ENCODE measurements at regions not wholly inside any gene's neighbourhood (a gene's known extent, or its start where the extent isn't known, plus 50 kb on each side); places are given as distances from the start of the nearest gene placed in this dataset.
"Not testable (repeated sequence)": the region's sequence is repeated elsewhere in the genome, so short reads cannot be mapped to it uniquely, and the experiment has no call there.

GRCh38 chr2:234861841-234862735 lies 89.7 kb upstream of the SH3BP4 start:
- DNase-seq (ENCODE audit: low read depth), result no peak

- DNase-seq (ENCODE audit: low read depth), result not testable (repeated sequence)
These were observed 92.4 kb upstream of the SH3BP4 start for GRCh38 chr2:234859330-234859872.

GRCh38 chr2:234858790-234859329 lies 93.0 kb upstream of the SH3BP4 start:
- DNase-seq (ENCODE audit: low read depth), result no peak

GRCh38 chr2:234858145-234858544 lies 93.7 kb upstream of the SH3BP4 start:
- DNase-seq (ENCODE audit: low read depth), result no peak

GRCh38 chr2:234853729-234854128 lies 98.1 kb upstream of the SH3BP4 start:
- no peak for DNase-seq (ENCODE audit: low read depth)

GRCh38 chr2:234852941-234853340 lies 98.9 kb upstream of the SH3BP4 start:
- DNase-seq (ENCODE audit: low read depth), result no peak

- DNase-seq (ENCODE audit: low read depth), result no peak
These were observed 99.8 kb upstream of the SH3BP4 start for GRCh38 chr2:234852035-234852434.

- DNase-seq (ENCODE audit: low read depth), result no peak
These were observed 100.4 kb upstream of the SH3BP4 start for GRCh38 chr2:234851451-234851850.

- DNase-seq (ENCODE audit: low read depth), result no peak
These were observed 101.0 kb upstream of the SH3BP4 start for GRCh38 chr2:234850818-234851217.

- DNase-seq (ENCODE audit: low read depth), result no peak
These were observed 102.1 kb upstream of the SH3BP4 start for GRCh38 chr2:234849678-234850077.

DNA sequence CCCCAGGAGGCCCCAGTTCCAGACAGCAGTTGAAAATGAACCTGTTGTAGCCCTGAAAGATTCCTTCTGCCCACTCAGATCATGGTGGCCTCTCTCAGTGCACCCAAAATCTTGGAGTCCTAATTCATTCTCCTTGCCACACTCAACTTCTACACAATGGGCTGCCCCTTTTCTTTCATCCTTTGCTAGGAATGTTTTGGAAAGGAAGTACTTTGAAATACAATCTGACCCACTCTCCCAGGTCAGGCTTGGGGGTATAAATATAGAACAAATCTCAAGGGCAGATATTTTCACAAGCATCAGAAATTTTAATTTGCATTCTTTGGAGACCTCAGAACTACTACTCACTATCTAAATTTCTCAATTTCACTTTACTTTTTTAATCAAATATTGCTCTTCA lies 103.2 kb upstream of the SH3BP4 start:
- DNase-seq (ENCODE audit: low read depth), result no peak

DNA sequence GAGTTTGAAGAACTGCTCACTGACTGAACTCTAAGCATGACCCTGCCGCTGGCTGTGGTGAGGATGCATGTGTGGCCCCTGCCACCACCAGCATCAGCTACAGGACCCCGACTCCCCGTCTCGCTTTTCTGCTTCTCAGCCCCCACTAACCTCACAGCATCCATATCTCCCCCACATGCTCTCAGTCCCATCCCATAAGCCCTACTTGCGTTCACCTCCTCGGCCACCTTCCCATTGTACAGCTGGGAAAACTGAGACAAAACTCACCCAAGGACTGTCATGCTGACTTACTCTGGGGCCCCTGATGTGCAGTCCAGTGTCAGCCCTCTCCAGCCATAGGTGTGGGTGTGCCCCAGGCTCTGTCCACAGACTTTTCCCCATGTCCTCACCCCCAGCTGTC lies 104.2 kb upstream of the SH3BP4 start:
- no peak for DNase-seq (ENCODE audit: low read depth)

DNA sequence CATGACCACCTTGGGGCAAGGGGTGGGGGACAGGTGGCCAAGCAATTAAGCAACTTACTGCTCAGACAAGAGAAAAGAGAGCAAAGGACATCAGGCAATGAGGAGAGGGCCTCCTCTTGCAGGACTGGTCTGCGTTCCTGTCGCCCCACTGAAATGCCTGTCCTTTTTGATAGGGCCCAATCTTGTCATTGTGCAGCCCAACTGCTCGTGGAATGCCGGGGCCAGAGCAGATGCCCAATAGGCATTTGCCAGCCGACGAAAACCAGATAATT lies 104.5 kb upstream of the SH3BP4 start:
- DNase-seq (ENCODE audit: low read depth), result no peak

GRCh38 chr2:234846599-234847363 lies 105.0 kb upstream of the SH3BP4 start:
- DNase-seq (ENCODE audit: low read depth), result no peak

DNA sequence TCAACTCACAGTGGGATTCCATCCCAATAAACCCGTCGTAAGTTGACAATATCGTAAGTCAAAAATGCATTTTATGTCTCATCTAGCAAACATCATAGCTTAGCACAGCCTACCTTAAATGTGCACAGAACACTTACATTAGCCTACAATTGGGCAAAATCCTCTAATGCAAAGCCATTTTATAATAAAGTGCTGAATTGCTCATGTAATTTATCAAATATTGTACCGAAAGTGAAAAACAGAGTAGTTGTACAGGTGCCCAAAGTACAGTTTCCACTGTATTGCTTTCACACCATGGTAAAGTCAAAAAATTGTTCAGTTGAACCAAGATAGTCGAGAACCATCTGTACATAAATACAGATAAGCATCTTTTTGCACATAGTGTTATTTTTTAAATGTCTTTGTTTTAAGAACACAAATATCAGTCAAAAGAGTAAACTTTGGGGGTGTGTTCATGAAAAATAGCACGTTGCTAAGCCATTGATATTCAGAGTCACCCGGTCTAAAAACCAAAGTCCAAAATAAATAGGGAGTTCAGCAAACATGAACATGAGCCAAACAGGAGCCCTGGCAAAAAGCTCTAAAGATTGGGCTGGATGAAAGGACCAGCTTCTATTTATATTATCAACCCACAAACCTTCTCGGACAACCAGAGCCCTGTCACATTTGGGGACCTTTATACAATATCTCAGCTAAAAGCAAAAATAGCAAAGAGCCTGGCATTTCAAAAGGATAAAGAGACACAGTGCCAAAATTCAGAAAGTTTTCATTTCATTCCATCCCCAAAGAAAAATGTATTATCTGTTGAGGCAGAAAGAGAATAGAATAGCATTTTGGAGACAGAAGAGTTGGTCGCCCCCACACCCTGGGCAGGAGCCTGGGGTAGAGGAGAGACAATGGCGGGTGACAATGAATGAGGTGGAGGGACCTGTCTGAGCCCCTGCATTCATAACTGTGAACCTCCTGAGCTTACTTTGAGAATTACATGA lies 105.9 kb upstream of the SH3BP4 start:
- DNase-seq (ENCODE audit: low read depth), result no peak

DNA sequence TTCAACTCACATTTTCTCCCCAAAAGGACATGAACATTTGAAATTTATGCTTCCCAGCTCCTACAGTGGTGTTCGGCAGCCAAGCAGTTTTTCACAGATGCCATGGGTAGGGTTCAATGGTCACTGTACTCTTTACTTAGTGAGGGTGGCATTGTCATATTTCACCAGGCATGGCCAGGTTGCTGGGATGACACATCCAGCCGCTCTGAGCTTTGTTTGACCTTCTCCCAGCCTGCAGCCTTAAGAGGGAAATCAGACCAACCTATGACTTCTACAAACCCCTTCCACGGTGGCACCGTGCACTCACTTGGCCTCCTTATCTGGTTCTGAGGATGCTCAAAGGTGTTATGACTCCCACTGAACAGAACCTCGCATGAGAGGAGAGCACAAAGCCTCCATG lies 108.4 kb upstream of the SH3BP4 start:
- no peak for DNase-seq (ENCODE audit: low read depth)

DNA sequence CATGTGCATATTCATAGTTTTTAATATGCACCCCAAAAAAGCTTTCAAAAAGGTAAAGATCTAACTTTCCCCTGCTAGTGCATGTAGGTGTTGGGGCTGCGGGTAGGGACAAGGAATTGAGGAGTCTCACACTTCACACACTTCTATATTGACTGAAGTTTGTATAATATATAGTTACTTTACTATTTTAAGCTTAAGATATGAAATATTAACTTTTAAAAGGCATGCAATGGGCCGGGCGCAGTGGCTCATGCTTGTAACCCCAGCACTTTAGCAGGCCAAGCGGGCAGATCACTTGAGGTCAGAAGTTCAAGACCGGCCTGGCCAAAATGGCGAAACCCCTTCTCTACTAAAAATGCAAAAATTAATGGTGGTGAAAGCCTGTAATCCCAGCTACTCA lies 109.1 kb upstream of the SH3BP4 start:
- DNase-seq (ENCODE audit: low read depth), result no peak

DNA sequence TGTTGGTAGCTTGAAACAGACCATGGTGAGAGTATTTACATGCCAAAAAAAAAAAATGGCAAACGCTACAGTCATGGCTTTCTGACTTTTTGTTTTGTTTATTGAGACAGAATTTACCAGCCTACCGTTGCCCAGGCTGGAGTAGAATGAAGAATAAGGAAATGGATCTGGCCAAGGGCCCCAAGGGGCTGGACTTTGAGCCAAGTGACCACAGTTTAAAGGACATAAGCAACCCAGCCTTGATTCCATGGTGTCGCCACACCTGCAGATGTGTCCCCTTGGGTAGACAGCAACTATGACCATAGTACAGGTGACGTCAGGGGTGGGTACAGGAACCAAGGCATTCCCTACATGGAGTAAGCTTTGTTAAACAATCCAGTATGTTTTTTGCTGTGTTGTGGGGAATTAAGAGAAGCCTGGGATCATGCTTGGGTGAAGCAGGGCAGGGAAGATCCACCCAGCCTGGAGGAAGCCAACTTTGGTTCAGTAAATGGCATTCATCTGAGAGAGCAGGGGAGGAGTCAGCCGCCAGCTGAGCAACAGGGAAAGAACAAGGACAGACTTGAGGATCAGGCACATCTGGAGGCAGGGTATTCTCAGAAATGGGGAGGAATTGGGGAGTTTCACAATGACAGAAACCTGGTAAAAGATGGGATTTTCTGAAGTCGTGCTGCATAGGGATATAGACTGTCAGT lies 110.3 kb upstream of the SH3BP4 start:
- no peak for DNase-seq (ENCODE audit: low read depth)

- DNase-seq (ENCODE audit: low read depth), result no peak
These were observed 111.5 kb upstream of the SH3BP4 start for GRCh38 chr2:234840336-234840735.

- DNase-seq (ENCODE audit: low read depth), result no peak
These were observed 112.5 kb upstream of the SH3BP4 start for GRCh38 chr2:234839285-234839684.

GRCh38 chr2:234836271-234836670 lies 115.5 kb upstream of the SH3BP4 start:
- DNase-seq (ENCODE audit: low read depth), result no peak

Data from stimulated activated CD8-positive, alpha-beta memory T cell treated with anti-CD3 and anti-CD28 coated beads, Interleukin-15, amount 100 ng/mL, for 1 hour (primary cell).